Stimulated activated naive B cell treated with anti-CD40 and anti-IgM and Interleukin-4, amounts not matched to agents 10 μg/mL and 1 μg/mL and 100 μg/mL, for 72 hours (primary cell): ENCODE measurements at regions not wholly inside any gene's neighbourhood (a gene's known extent, or its start where the extent isn't known, plus 50 kb on each side); places are given as distances from the start of the nearest gene placed in this dataset.
A peak's percentile ranks its signal among the peaks of the same experiment; 100 is the strongest.
"Not testable (repeated sequence)": the region's sequence is repeated elsewhere in the genome, so short reads cannot be mapped to it uniquely, and the experiment has no call there.

Source experiments
- ATAC-seq, 2 donors: fragments of 150-1000 bp; cut with Tn5 transposase; replicated peaks; 2 replicates each; pipeline ENCODE4 v1.10.0; 2021; ENCODE audit warnings: moderate library complexity in 1 of 2
- DNase-seq: peaks from one replicate; pipeline ENCODE4 v3.0.0; 2021
- H3K27ac Mint-ChIP-seq: one replicate; pipeline ENCODE4 v1.8.0; 2022; ENCODE audit warnings: mild to moderate bottlenecking, mixed read lengths
- H3K27me3 Mint-ChIP-seq, 2 donors: one replicate each; pipeline ENCODE4 v1.8.0; 2022; ENCODE audit warnings: mixed read lengths in 2 of 2
- H3K36me3 Mint-ChIP-seq, 2 donors: one replicate each; pipeline ENCODE4 v1.8.0; 2022; ENCODE audit warnings: mixed read lengths in 2 of 2, mild to moderate bottlenecking in 1 of 2
- H3K4me1 Mint-ChIP-seq, 2 donors: one replicate each; pipeline ENCODE4 v1.8.0; 2022; ENCODE audit warnings: mixed read lengths in 2 of 2, mild to moderate bottlenecking in 1 of 2
- H3K4me3 Mint-ChIP-seq, 2 donors: one replicate each; pipeline ENCODE4 v1.8.0; 2022; ENCODE audit warnings: mild to moderate bottlenecking in 2 of 2, mixed read lengths in 2 of 2, moderate library complexity in 1 of 2
- H3K9me3 Mint-ChIP-seq, 2 donors: one replicate each; pipeline ENCODE4 v1.8.0; 2022; ENCODE audit warnings: mixed read lengths in 2 of 2, mild to moderate bottlenecking in 1 of 2

GRCh38 chr7:119925581-119926289 lies 347.2 kb upstream of the KCND2 start:
- H3K4me1 Mint-ChIP-seq, result no peaks in the 10 kb centered on the region
- no peak for ATAC-seq
- no peak overlapping the region for H3K4me3 Mint-ChIP-seq
- H3K9me3 Mint-ChIP-seq, result peaks cover 0 to 3% of the 10 kb centered on the region in 2 donors
- no peak for DNase-seq
- no peak overlapping the region for H3K27ac Mint-ChIP-seq
- H3K36me3 Mint-ChIP-seq, result no peaks in the 10 kb centered on the region
- no peaks in the 10 kb centered on the region for H3K27me3 Mint-ChIP-seq

- H3K27me3 Mint-ChIP-seq, result no peaks in the 10 kb centered on the region
Measured at GRCh38 chr7:119929891-119930290, 343.1 kb upstream of the KCND2 start.

GRCh38 chr7:119931230-119931824 lies 341.6 kb upstream of the KCND2 start:
- H3K4me1 Mint-ChIP-seq, result no peaks in the 10 kb centered on the region
- peaks cover 0 to 3% of the 10 kb centered on the region in 2 donors for H3K9me3 Mint-ChIP-seq
- ATAC-seq, result no peak
- H3K36me3 Mint-ChIP-seq, result no peaks in the 10 kb centered on the region
- no peak for DNase-seq
- no peak overlapping the region for H3K27ac Mint-ChIP-seq
- no peak overlapping the region for H3K4me3 Mint-ChIP-seq
- no peaks in the 10 kb centered on the region for H3K27me3 Mint-ChIP-seq

More at GRCh38 chr7:119929891-119930290, 343.1 kb upstream of the KCND2 start:
- Mint-ChIP-seq H3K4me1 (no peaks in the 10 kb centered on the region), H3K9me3 (peaks cover 0 to 3% of the 10 kb centered on the region in 2 donors), H3K36me3 (no peaks in the 10 kb centered on the region), H3K4me3 (no peak overlapping the region), H3K27ac (no peak overlapping the region)
- DNase-seq, result no peak
- no peak for ATAC-seq

GRCh38 chr7:119935418-119936025 lies 337.5 kb upstream of the KCND2 start:
- H3K4me1 Mint-ChIP-seq, result no peaks in the 10 kb centered on the region
- H3K4me3 Mint-ChIP-seq, result no peak overlapping the region
- ATAC-seq, result peak in 1 of 2 donors; percentile 52
- H3K36me3 Mint-ChIP-seq, result no peaks in the 10 kb centered on the region
- H3K9me3 Mint-ChIP-seq, result no peaks in the 10 kb centered on the region
- no peak for DNase-seq
- H3K27me3 Mint-ChIP-seq, result no peaks in the 10 kb centered on the region
- H3K27ac Mint-ChIP-seq, result no peak overlapping the region

- Mint-ChIP-seq H3K27me3 (no peaks in the 10 kb centered on the region), H3K4me3 (no peak overlapping the region), H3K9me3 (no peaks in the 10 kb centered on the region), H3K27ac (no peak overlapping the region), H3K4me1 (no peaks in the 10 kb centered on the region), H3K36me3 (no peaks in the 10 kb centered on the region)
- ATAC-seq (no peak), DNase-seq (no peak)
Measured at GRCh38 chr7:119936836-119937235, 336.1 kb upstream of the KCND2 start.

- no peaks in the 10 kb centered on the region for H3K27me3 Mint-ChIP-seq
- H3K9me3 Mint-ChIP-seq, result no peaks in the 10 kb centered on the region
- no peak overlapping the region for H3K4me3 Mint-ChIP-seq
- ATAC-seq, result no peak
- no peak overlapping the region for H3K27ac Mint-ChIP-seq
- no peak for DNase-seq
- no peaks in the 10 kb centered on the region for H3K36me3 Mint-ChIP-seq
- no peaks in the 10 kb centered on the region for H3K4me1 Mint-ChIP-seq
Measured at GRCh38 chr7:119937745-119938144, 335.2 kb upstream of the KCND2 start.

GRCh38 chr7:119943942-119944600 lies 328.9 kb upstream of the KCND2 start:
- Mint-ChIP-seq H3K4me3 (no peak overlapping the region), H3K27ac (no peak overlapping the region), H3K36me3 (no peaks in the 10 kb centered on the region), H3K27me3 (no peaks in the 10 kb centered on the region), H3K9me3 (no peaks in the 10 kb centered on the region), H3K4me1 (no peaks in the 10 kb centered on the region)
- DNase-seq, result no peak
- no peak for ATAC-seq

- Mint-ChIP-seq H3K4me3 (no peak overlapping the region), H3K27ac (no peak overlapping the region), H3K9me3 (no peaks in the 10 kb centered on the region), H3K36me3 (no peaks in the 10 kb centered on the region), H3K4me1 (no peaks in the 10 kb centered on the region), H3K27me3 (no peaks in the 10 kb centered on the region)
- no peak for ATAC-seq
- no peak for DNase-seq
Measured at GRCh38 chr7:119944601-119944972, 328.4 kb upstream of the KCND2 start.

- ATAC-seq (no peak), DNase-seq (no peak)
- Mint-ChIP-seq H3K9me3 (no peaks in the 10 kb centered on the region), H3K36me3 (no peaks in the 10 kb centered on the region), H3K4me3 (no peak overlapping the region), H3K27me3 (no peaks in the 10 kb centered on the region), H3K27ac (no peak overlapping the region), H3K4me1 (no peaks in the 10 kb centered on the region)
Measured at GRCh38 chr7:119945822-119946221, 327.2 kb upstream of the KCND2 start.

- Mint-ChIP-seq H3K9me3 (no peaks in the 10 kb centered on the region), H3K4me3 (no peak overlapping the region), H3K36me3 (no peaks in the 10 kb centered on the region), H3K4me1 (no peaks in the 10 kb centered on the region), H3K27me3 (no peaks in the 10 kb centered on the region), H3K27ac (no peak overlapping the region)
- ATAC-seq, result no peak
- no peak for DNase-seq
Measured at GRCh38 chr7:119949053-119949452, 323.9 kb upstream of the KCND2 start.

GRCh38 chr7:119950390-119951041 lies 322.5 kb upstream of the KCND2 start:
- not testable (repeated sequence) for H3K27ac Mint-ChIP-seq, H3K4me1 Mint-ChIP-seq

GRCh38 chr7:119951614-119952013 lies 321.4 kb upstream of the KCND2 start:
- not testable (repeated sequence) for H3K9me3 Mint-ChIP-seq, DNase-seq, H3K27me3 Mint-ChIP-seq, H3K4me1 Mint-ChIP-seq, H3K36me3 Mint-ChIP-seq, H3K27ac Mint-ChIP-seq, H3K4me3 Mint-ChIP-seq, ATAC-seq

More at GRCh38 chr7:119950390-119951041, 322.5 kb upstream of the KCND2 start:
- not testable (repeated sequence) for ATAC-seq, H3K4me3 Mint-ChIP-seq, H3K9me3 Mint-ChIP-seq, DNase-seq, H3K27me3 Mint-ChIP-seq, H3K36me3 Mint-ChIP-seq

GRCh38 chr7:119957335-119957734 lies 315.6 kb upstream of the KCND2 start:
- Mint-ChIP-seq H3K27me3 (no peaks in the 10 kb centered on the region), H3K4me1 (no peaks in the 10 kb centered on the region), H3K27ac (no peak overlapping the region), H3K4me3 (no peak overlapping the region), H3K36me3 (no peaks in the 10 kb centered on the region), H3K9me3 (no peaks in the 10 kb centered on the region)
- ATAC-seq, result no peak
- no peak for DNase-seq

- H3K4me3 Mint-ChIP-seq, result no peak overlapping the region
- ATAC-seq (no peak), DNase-seq (no peak)
- no peak overlapping the region for H3K27ac Mint-ChIP-seq
- no peaks in the 10 kb centered on the region for H3K27me3 Mint-ChIP-seq
- H3K36me3 Mint-ChIP-seq, result no peaks in the 10 kb centered on the region
- no peaks in the 10 kb centered on the region for H3K9me3 Mint-ChIP-seq
- H3K4me1 Mint-ChIP-seq, result no peaks in the 10 kb centered on the region
Measured at GRCh38 chr7:119959811-119960210, 313.2 kb upstream of the KCND2 start.
